ENCODE measurements at regions not wholly inside any gene's neighbourhood (a gene's known extent, or its start where the extent isn't known, plus 50 kb on each side); places are given as distances from the start of the nearest gene placed in this dataset.

DNA sequence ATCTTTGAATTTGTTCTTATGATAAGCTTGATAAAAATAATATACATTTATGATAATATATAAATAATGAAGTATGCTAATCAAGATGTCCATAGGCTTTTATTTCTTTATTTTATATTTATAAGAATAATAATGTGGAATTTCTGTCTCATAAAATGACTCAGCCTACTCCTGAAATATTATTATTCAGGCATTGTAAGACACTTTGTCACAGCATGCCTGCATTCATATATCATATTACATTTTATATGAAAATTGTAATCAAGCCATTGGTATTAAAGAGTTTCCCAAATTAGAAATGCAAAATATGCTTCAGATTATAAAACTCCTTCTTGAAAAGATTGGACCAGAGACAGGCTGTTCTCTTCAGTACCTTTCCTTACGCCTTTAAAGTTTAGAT, 1303.7 kb upstream of the CADM2 start:
- DNase-seq (no peak), ATAC-seq (no peak)
- Histone ChIP-seq H3K4me1 (ENCODE audit: control insufficient read depth, insufficient read depth, low read length) (no peaks in the 10 kb centered on the region), H3K27ac (ENCODE audit: low read length) (no peak overlapping the region), H3K9me3 (ENCODE audit: control insufficient read depth, insufficient read depth, low read length) (peaks cover 4% of the 10 kb centered on the region), H3K27me3 (ENCODE audit: control insufficient read depth, insufficient read depth, low read length) (no peaks in the 10 kb centered on the region), H3K36me3 (ENCODE audit: control insufficient read depth, insufficient read depth, low read length) (no peaks in the 10 kb centered on the region), H3K4me3 (ENCODE audit: low read length) (no peak overlapping the region)
- WGBS (ENCODE audit: insufficient coverage): 100% methylated on average over 1 of the region's 1 CpG
- no peak overlapping the region for H3K27ac Mint-ChIP-seq
- H3K4me1 Mint-ChIP-seq: no peaks in the 10 kb centered on the region
- H3K27me3 Mint-ChIP-seq (ENCODE audit: low read depth in 2 of 2): no peaks in the 10 kb centered on the region
- H3K36me3 Mint-ChIP-seq: peaks cover 17% of the 10 kb centered on the region
- TF ChIP-seq, protein P1, sequence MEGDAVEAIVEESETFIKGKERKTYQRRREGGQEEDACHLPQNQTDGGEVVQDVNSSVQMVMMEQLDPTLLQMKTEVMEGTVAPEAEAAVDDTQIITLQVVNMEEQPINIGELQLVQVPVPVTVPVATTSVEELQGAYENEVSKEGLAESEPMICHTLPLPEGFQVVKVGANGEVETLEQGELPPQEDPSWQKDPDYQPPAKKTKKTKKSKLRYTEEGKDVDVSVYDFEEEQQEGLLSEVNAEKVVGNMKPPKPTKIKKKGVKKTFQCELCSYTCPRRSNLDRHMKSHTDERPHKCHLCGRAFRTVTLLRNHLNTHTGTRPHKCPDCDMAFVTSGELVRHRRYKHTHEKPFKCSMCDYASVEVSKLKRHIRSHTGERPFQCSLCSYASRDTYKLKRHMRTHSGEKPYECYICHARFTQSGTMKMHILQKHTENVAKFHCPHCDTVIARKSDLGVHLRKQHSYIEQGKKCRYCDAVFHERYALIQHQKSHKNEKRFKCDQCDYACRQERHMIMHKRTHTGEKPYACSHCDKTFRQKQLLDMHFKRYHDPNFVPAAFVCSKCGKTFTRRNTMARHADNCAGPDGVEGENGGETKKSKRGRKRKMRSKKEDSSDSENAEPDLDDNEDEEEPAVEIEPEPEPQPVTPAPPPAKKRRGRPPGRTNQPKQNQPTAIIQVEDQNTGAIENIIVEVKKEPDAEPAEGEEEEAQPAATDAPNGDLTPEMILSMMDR (IDR thresholded peaks at IDR 0.05): no peak
- intact Hi-C loops (cut with micrococcal nuclease): no loop called here
- no peak overlapping the region for H3K4me3 Mint-ChIP-seq
- peaks cover 31 to 47% of the 10 kb centered on the region in 2 donors for H3K9me3 Mint-ChIP-seq

DNA sequence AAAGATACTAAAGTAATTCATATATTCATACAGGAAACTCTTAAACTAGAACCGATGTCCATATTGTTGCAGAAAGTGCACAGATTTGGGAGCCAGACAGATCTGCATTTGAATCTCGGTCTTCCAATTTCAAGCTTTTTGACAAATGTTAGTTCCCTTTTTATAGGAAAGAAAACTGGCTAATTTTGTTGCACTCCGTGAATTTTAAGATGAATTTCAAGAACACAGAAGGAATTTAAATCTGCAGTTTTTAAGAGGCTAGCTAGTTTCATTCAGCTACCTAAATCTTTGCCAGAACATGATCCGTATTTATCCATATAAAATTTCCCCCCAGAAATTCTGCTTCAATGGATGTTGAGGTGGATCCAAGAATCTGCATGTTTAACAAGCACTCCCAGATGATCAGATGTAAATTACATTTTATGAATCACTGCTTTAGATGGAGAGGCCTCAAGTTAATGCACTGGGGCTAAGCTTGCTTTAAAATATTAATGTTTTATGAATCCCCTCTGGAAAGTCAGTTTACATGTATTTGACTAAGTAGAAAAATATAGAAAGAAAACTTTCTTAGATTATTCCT, 1296.3 kb upstream of the CADM2 start:
- H3K9me3 ChIP-seq (ENCODE audit: control insufficient read depth, insufficient read depth, low read length): peaks cover 8% of the 10 kb centered on the region

DNA sequence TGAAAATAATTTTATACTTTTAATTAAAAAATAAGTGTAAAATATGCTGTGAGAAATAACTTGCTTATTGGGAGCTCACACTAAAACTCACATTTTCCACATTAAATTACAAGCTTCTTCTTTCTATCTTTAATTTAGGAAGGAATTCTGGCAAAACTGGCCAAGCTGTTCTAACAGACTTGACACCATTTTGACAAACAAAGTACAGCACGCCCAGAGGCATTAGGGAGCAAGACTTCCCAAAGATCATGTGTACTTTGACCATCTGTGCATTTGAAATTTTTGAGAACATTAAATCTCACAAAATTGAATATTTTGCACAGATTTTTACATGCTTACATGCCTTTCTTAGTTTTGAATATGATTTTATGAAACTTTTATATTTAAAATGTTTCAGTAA, 1288.4 kb upstream of the CADM2 start:
- ATAC-seq (no peak), DNase-seq (no peak)
- Mint-ChIP-seq H3K27ac (no peak overlapping the region), H3K36me3 (no peaks in the 10 kb centered on the region), H3K27me3 (ENCODE audit: low read depth in 2 of 2) (no peaks in the 10 kb centered on the region), H3K4me1 (no peaks in the 10 kb centered on the region), H3K4me3 (no peak overlapping the region), H3K9me3 (peaks cover 9 to 19% of the 10 kb centered on the region in 2 donors)
- WGBS (ENCODE audit: insufficient coverage): 68% methylated on average over 1 of the region's 1 CpG
- Histone ChIP-seq H3K4me3 (ENCODE audit: low read length) (no peak overlapping the region), H3K27ac (ENCODE audit: low read length) (no peak overlapping the region), H3K9me3 (ENCODE audit: control insufficient read depth, insufficient read depth, low read length) (peaks cover 1% of the 10 kb centered on the region), H3K27me3 (ENCODE audit: control insufficient read depth, insufficient read depth, low read length) (no peaks in the 10 kb centered on the region), H3K4me1 (ENCODE audit: control insufficient read depth, insufficient read depth, low read length) (no peaks in the 10 kb centered on the region), H3K36me3 (ENCODE audit: control insufficient read depth, insufficient read depth, low read length) (no peaks in the 10 kb centered on the region)
- intact Hi-C loops (cut with micrococcal nuclease): no loop called here
- TF ChIP-seq, protein P1 (IDR thresholded peaks at IDR 0.05): no peak

More for the DNA sequence above, 1296.3 kb upstream of the CADM2 start:
- Histone ChIP-seq H3K4me3 (ENCODE audit: low read length) (no peak overlapping the region), H3K36me3 (ENCODE audit: control insufficient read depth, insufficient read depth, low read length) (no peaks in the 10 kb centered on the region), H3K4me1 (ENCODE audit: control insufficient read depth, insufficient read depth, low read length) (no peaks in the 10 kb centered on the region), H3K27me3 (ENCODE audit: control insufficient read depth, insufficient read depth, low read length) (no peaks in the 10 kb centered on the region), H3K27ac (ENCODE audit: low read length) (no peak overlapping the region)
- peaks cover 15 to 28% of the 10 kb centered on the region in 2 donors for H3K9me3 Mint-ChIP-seq
- TF ChIP-seq, protein P1 (IDR thresholded peaks at IDR 0.05): no peak
- DNase-seq: no peak
- H3K4me3 Mint-ChIP-seq: no peak overlapping the region
- no peaks in the 10 kb centered on the region for H3K4me1 Mint-ChIP-seq
- no peak for ATAC-seq
- intact Hi-C loops (cut with micrococcal nuclease): no loop called here
- H3K36me3 Mint-ChIP-seq: peaks cover 17% of the 10 kb centered on the region
- H3K27me3 Mint-ChIP-seq (ENCODE audit: low read depth in 2 of 2): no peaks in the 10 kb centered on the region
- 80% methylated on average over 3 of the region's 4 CpGs for WGBS (ENCODE audit: insufficient coverage)
- no peak overlapping the region for H3K27ac Mint-ChIP-seq

GRCh38 chr3:83683937-83684598, 1274.7 kb upstream of the CADM2 start:
- DNase-seq (no peak), ATAC-seq (no peak)
- Mint-ChIP-seq H3K4me1 (no peaks in the 10 kb centered on the region), H3K27ac (no peak overlapping the region), H3K9me3 (peaks cover 20 to 22% of the 10 kb centered on the region in 2 donors), H3K27me3 (ENCODE audit: low read depth in 2 of 2) (no peaks in the 10 kb centered on the region), H3K36me3 (peaks cover 17% of the 10 kb centered on the region), H3K4me3 (no peak overlapping the region)
- Histone ChIP-seq H3K27me3 (ENCODE audit: control insufficient read depth, insufficient read depth, low read length) (no peaks in the 10 kb centered on the region), H3K36me3 (ENCODE audit: control insufficient read depth, insufficient read depth, low read length) (no peaks in the 10 kb centered on the region), H3K9me3 (ENCODE audit: control insufficient read depth, insufficient read depth, low read length) (peaks cover 8% of the 10 kb centered on the region), H3K4me1 (ENCODE audit: control insufficient read depth, insufficient read depth, low read length) (no peaks in the 10 kb centered on the region), H3K4me3 (ENCODE audit: low read length) (no peak overlapping the region), H3K27ac (ENCODE audit: low read length) (no peak overlapping the region)
- 100% methylated on average over 1 of the region's 4 CpGs for WGBS (ENCODE audit: insufficient coverage)
- TF ChIP-seq, protein P1 (IDR thresholded peaks at IDR 0.05): no peak
- intact Hi-C loops (cut with micrococcal nuclease): no loop called here

Data from natural killer cell (primary cell).